COLO829 (cell line): ENCODE measurements at regions not wholly inside any gene's neighbourhood (a gene's known extent, or its start where the extent isn't known, plus 50 kb on each side); places are given as distances from the start of the nearest gene placed in this dataset.

Experiments
- DNase-seq: peaks from one replicate; pipeline ENCODE4 v3.0.0; 2012; ENCODE audit warnings: low spot score

- no peak for DNase-seq
Measured at GRCh38 chr2:198701481-198701880, 756.3 kb downstream of the SATB2 start.

- DNase-seq, result no peak
Measured at GRCh38 chr2:198700319-198700718, 757.4 kb downstream of the SATB2 start.

DNA sequence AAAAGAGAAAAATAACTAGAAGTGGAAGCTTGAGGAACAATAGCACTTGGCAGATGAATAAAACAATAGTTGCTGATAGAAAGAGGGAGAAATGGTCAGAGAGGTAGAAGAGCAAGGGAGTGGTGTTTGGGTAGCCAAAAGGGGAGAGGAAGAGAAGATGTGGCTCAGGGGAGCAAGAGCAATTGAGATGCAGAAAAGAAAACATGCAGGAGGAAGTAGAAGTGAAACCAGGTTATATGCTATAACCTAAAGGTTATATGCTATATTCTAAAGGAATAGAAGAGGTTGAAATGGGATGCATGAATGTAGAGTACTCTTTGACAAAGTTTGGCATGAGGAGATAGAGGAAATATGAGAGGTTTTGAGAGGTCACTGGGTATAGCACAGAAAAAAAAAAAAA, 759.5 kb downstream of the SATB2 start:
- no peak for DNase-seq

- DNase-seq, result no peak
Measured at GRCh38 chr2:198697794-198698193, 759.9 kb downstream of the SATB2 start.

- no peak for DNase-seq
Measured at GRCh38 chr2:198697218-198697617, 760.5 kb downstream of the SATB2 start.

DNA sequence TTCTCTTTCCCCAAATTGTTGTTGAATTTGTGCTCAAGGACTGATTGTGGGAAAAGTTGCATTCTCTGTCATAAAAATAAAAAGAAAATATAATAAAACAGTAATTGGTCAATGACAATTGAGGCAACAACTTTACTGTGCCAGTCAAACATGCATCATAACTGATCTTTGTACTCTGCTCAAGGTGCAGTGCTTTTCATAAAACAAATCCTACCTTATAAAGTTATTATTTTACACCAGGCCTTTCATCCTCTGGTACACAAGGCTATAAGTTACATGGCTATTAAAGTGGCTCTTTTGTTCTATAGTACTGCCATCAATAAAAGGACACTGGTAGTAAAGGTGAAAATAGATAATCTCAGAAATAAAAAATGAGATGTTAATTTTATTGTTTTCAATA, 761.9 kb downstream of the SATB2 start:
- no peak for DNase-seq

DNA sequence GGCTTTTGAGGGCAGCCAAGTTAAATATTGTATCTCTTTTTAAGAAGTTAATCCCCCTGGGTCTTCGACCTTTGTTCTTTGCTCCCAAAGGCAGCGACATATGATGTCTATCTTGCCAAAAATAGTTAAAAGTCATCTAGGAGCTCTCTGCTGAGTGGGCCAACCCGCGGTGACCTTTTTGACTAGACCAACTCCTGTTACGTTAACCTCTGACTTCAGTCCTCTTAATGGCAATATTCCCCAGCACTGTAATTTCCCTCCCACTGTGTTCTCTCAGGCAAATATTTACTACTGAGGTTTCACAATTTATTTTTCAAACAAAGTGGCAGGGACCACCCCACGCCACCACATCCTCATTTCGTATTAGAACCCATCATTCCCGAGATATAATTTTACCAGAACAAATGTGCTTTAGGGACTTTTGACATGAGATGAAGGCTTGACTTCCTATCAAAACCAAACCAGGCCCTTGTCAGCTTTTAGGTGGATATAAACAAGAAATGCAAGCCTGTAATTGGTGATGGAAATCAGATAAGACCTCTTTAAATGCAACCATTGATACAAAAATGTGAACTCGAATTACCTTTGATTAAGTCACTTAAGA, 764.7 kb downstream of the SATB2 start:
- no peak for DNase-seq

DNA sequence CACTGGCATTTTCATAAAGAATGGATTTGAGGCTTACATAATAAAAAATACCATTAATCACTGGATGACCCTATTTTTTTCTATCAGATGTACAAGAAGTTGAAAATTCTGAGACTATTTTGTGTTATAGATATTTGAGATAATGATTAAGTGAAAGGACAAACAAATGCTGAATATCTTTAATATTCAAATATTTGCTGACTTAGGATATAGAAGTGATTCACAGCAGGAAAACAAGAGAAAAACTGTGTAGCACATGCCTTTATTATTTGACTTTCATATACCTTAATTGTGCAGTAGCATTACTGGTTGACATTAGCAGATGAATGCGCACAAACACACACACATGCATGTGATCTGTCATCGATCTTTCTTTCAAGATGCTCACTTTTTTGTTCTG, 766.5 kb downstream of the SATB2 start:
- no peak for DNase-seq

- DNase-seq, result no peak
Measured at GRCh38 chr2:198664321-198664720, 793.4 kb downstream of the SATB2 start.

DNA sequence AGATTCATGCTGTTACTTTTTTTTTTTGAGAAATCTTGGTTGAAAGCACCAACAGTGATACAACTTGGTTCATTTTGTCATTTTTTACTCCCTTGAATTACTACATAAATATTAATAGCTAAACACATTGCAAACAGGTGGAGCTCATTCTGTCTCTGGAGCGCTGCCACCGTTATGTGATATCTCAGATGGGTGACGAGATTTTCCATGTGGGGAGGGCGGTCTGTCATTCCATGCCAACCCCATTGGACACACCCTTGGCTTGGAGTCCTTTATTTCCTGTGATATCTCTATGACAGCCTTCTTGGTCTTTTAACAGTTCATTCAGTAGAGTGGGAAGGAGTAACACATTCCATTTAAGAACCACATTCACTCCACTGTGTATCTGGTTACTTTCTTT, 794.8 kb downstream of the SATB2 start:
- DNase-seq, result no peak

DNA sequence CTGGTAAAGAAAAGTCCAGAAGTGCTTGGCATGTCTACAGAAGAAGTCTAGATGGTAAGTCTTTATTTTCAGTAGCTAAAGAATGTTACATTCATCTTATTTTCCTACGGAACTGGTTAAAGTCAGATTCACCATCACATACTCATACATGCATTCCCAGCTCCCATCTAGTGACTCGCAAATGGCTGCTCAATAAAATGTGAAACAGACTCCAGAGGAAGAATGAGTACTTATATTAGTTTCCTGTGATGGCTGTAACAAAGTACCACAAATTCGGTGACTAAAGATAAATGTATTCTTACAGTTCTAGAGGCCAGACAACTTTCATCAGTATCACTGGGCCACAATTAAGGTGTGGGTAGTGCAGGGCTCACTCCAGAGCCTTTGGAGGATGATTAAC, 797.2 kb downstream of the SATB2 start:
- DNase-seq, result no peak

DNA sequence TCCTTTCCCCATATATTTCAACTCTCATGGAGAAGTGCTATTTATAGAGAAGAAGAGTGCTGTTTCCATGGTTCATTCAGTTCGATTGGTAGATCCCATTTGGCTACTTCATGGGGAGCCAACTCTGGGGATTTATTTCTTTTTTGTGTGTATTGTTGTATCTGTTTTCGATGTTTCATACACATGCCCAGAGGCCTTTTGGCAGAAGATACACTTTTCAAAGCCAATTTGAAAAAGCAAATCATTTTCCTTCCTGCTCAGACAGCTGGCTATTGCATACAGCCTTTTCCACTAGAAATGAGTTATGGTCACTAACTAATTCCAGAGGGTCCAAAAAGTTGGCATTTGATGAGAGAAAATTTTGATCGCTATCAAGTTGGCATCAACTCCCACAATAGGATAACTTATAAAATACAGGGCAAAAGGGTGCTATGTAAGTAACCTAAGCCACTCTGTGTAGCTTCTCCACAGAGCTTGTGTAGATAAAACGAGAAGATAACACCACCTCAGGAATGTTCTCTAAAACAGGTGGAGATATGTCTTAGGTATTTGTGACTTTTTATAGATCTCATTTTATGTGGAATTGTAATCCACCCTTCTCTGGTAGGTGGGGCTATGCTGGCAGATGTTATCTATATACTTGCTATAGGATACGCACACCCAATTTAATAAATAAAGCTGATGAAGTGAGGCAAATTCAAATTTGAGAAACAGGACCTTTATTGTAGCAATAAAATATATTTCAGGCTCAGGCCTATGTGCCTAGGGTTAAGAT, 798.5 kb downstream of the SATB2 start:
- no peak for DNase-seq

GRCh38 chr2:198657512-198658121, 800.1 kb downstream of the SATB2 start:
- peak; percentile 16 for DNase-seq

- no peak for DNase-seq
Measured at GRCh38 chr2:198656869-198657268, 800.9 kb downstream of the SATB2 start.

- no peak for DNase-seq
Measured at GRCh38 chr2:198654646-198655045, 803.1 kb downstream of the SATB2 start.

DNA sequence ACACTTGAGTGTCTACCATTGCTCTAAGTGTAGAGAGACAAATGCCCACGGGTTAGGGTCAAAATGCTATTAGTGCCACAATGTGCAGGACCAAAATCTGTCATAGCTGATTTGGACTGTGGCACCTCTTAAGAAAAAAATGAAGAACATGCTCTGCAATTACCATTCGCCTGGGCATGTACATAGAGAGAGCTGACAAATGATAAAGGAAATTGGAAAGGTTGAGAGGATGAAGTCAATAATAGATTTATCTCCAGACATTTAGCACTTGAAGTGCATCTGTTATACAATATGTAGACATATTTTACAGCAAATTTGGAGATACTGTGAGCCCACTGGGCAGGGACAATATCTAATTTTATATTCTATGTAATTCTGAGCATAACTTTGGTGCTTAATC, 804.4 kb downstream of the SATB2 start:
- DNase-seq, result no peak

GRCh38 chr2:198652461-198652860, 805.3 kb downstream of the SATB2 start:
- no peak for DNase-seq

- DNase-seq, result no peak
Measured at GRCh38 chr2:198645816-198646215, 811.9 kb downstream of the SATB2 start.

DNA sequence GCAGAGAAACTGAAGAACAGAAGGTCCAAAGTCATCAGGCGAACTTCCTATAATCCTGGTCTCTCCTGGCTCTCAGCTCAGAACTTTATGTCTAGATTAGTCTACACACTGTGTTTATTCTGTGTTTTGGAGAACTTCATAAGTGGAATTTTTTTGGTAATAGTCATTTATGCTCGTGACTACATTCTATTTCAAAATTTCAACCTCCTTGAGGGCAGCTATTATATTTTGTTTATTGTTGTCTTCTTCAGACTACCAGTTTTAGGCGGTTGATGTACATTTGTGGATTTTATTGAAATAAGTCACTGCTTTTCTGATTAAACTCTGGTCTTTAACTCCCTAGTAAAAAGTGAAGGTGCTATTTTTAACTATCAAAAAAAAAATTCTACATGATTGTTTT, 816.6 kb downstream of the SATB2 start:
- no peak for DNase-seq

- DNase-seq, result no peak
Measured at GRCh38 chr2:198640463-198640862, 817.3 kb downstream of the SATB2 start.

DNA sequence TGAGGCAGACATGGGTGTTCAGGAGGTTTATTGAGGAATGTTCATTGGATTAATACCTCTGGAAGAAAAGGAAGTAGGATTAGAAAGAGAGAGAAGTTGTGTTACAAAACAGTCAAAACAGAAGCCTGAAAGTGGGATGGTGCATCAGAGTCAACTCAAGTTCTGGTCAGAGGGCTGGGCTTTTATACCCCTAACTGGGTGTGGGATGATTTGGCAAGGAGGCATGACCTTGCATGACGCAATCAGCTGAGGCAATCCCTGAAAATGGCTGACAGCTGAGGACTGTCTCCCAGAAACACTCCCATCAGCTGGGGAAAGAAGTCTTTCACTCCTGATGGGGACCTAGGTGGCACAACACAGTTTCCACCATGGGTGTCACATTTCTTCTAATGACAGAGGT, 818.2 kb downstream of the SATB2 start:
- no peak for DNase-seq

DNA sequence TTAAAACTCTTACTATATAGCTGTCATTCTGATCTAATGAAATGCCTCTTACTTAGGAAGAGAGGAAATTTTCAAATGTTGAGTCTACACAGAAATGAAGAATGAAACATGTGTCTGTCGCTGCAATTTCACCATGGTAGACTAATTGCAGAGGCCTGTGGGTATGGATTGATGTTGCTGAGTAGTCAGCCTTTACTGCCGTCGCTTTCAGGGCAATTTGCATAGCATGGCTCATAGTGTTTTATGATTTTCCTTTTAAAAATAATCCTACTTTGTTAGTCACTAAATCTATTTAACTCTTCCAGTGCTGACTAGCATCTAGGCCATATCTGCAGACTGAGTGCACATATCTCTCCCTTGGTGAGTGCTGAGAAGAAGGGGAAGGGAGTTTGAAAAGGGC, 819.2 kb downstream of the SATB2 start:
- no peak for DNase-seq

- no peak for DNase-seq
Measured at GRCh38 chr2:198630384-198630783, 826.0 kb downstream of the PLCL1 start.

GRCh38 chr2:198628596-198628995, 824.2 kb downstream of the PLCL1 start:
- no peak for DNase-seq
